Activated T-cell treated with anti-CD3 and anti-CD28 coated beads, Interleukin-2, amount 50 U/mL, for 72 hours (primary cell): ENCODE measurements at regions not wholly inside any gene's neighbourhood (a gene's known extent, or its start where the extent isn't known, plus 50 kb on each side); places are given as distances from the start of the nearest gene placed in this dataset.

ENCODE experiments used
- ATAC-seq, 2 donors: fragments of 150-1000 bp; cut with Tn5 transposase; replicated peaks in 1 of 2; 2 replicates each; pipeline ENCODE4 v1.10.0; 2021; ENCODE audit warnings: moderate library complexity in 2 of 2, mild to moderate bottlenecking in 1 of 2
- DNase-seq, 2 donors: peaks; one replicate each; pipeline ENCODE4 v3.0.0; 2021 to 2022; ENCODE audit warnings: mixed read lengths in 1 of 2
- H3K27ac Mint-ChIP-seq: one replicate; pipeline ENCODE4 v1.8.0; 2022; ENCODE audit warnings: mild to moderate bottlenecking, moderate library complexity, mixed read lengths
- H3K27me3 Mint-ChIP-seq: one replicate; pipeline ENCODE4 v1.8.0; 2022; ENCODE audit warnings: low read depth, mixed read lengths
- H3K36me3 Mint-ChIP-seq, 2 donors: one replicate each; pipeline ENCODE4 v1.8.0; 2022; ENCODE audit warnings: mixed read lengths in 2 of 2, mild to moderate bottlenecking in 1 of 2; ENCODE audit not compliant: insufficient read depth in 2 of 2
- H3K4me1 Mint-ChIP-seq: one replicate; pipeline ENCODE4 v1.8.0; 2022; ENCODE audit warnings: low read depth, mixed read lengths
- H3K4me3 Mint-ChIP-seq, 2 donors: one replicate each; pipeline ENCODE4 v1.8.0; 2022; ENCODE audit warnings: mild to moderate bottlenecking in 2 of 2, mixed read lengths in 2 of 2, moderate library complexity in 2 of 2
- H3K9me3 Mint-ChIP-seq, 2 donors: one replicate each; pipeline ENCODE4 v1.8.0; 2022; ENCODE audit warnings: mixed read lengths in 2 of 2

GRCh38 chr1:94619731-94620130, 78.2 kb upstream of the F3 start:
- no peaks in the 10 kb centered on the region for H3K4me1 Mint-ChIP-seq
- DNase-seq: no peak

DNA sequence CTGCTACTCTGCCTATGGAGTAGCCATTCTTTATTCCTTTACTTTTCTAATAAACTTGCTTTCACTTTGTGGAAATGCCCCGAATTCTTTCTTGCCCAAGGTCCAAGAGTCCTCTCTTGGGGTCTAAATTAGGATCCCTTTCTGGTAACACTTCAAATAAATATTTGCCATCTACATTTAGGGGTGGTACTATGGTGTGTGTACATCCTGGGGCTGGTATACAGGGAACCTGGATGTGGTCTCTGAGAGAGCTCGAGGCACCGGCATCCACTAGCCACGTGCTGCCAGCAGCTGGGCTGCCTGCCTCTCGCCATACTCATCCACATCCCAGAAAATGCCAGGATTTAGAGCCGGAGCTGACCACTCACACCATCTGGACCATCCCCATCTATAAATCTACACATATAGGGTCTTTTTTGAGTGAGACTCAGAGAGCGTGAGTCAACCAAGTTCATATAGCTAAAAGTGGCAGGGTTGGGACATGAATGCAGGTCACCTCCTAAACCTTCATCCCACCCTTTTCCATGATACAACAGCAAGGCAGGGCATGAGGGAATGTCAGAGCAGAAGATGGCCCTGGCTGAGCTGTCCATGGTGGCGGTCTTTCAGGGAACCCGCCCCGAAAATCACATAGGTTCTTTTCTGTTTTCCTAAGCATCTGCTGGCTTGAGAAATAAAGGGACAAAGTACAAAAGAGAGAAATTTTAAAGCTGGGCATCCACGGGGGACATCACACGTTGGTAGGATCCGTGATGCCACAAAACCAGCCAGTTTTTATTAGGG, 76.6 kb upstream of the F3 start:
- Mint-ChIP-seq H3K4me3 (no peak overlapping the region), H3K4me1 (no peaks in the 10 kb centered on the region)

More at GRCh38 chr1:94619731-94620130, 78.2 kb upstream of the F3 start:
- Mint-ChIP-seq H3K9me3 (peaks cover 0 to 7% of the 10 kb centered on the region in 2 donors), H3K27me3 (peaks cover 15% of the 10 kb centered on the region), H3K36me3 (no peaks in the 10 kb centered on the region), H3K4me3 (no peak overlapping the region), H3K27ac (no peak overlapping the region)
- no peak for ATAC-seq

GRCh38 chr1:94617134-94617805, 75.7 kb upstream of the F3 start:
- Mint-ChIP-seq H3K4me3 (no peak overlapping the region), H3K9me3 (peaks cover 0 to 7% of the 10 kb centered on the region in 2 donors)

More for the DNA sequence above, 76.6 kb upstream of the F3 start:
- Mint-ChIP-seq H3K27me3 (peaks cover 18% of the 10 kb centered on the region), H3K27ac (no peak overlapping the region), H3K9me3 (peaks cover 0 to 7% of the 10 kb centered on the region in 2 donors), H3K36me3 (no peaks in the 10 kb centered on the region)
- DNase-seq: no peak
- no peak for ATAC-seq

DNA sequence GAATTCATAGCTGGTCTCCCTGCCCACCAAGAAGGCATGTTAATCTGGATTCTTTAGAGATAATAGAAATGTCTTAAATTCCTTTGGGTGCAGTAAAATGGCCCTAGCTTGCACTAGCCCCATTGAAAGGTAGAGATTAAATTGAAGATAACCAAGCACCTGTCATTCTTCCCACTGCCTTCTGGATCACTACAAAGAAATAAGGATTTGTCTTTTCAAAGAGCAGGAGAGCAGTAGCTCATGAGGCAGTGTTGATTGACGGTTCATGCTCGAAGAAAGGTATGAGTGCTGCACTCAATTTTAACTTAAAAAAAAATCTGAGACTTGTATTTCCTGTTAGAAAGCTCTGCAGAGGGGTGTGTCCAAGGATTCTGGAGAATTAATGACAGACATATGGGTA, 74.9 kb upstream of the F3 start:
- no peak for DNase-seq
- Mint-ChIP-seq H3K4me1 (peaks cover 5% of the 10 kb centered on the region), H3K36me3 (no peaks in the 10 kb centered on the region), H3K4me3 (no peak overlapping the region), H3K9me3 (peaks cover 0 to 7% of the 10 kb centered on the region in 2 donors), H3K27me3 (peaks cover 24% of the 10 kb centered on the region), H3K27ac (no peak overlapping the region)
- no peak for ATAC-seq

More at GRCh38 chr1:94617134-94617805, 75.7 kb upstream of the F3 start:
- peaks cover 5% of the 10 kb centered on the region for H3K4me1 Mint-ChIP-seq
- H3K27ac Mint-ChIP-seq: no peak overlapping the region
- H3K36me3 Mint-ChIP-seq: no peaks in the 10 kb centered on the region
- peaks cover 24% of the 10 kb centered on the region for H3K27me3 Mint-ChIP-seq
- ATAC-seq (no peak), DNase-seq (no peak)

DNA sequence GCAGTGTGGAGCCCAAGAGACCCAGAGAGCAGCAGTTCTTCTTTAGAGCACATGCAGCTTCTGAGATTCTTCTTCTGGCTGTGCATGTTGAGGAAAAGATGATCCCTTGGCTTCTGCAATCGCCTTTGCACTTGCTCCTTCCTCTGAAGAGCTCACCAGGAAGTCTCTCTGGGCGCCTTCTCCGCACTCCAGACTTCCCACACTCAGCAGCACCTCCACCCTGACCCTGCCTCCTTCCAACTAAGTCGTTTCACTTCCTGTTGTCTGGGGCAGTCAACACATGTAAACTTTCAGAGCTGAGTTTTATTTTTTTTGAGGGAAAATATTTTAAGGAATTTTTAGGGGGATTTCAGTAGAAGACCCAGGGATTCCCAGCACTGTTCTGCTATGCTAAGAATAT, 73.4 kb upstream of the F3 start:
- no peak for DNase-seq
- Mint-ChIP-seq H3K27me3 (peaks cover 24% of the 10 kb centered on the region), H3K36me3 (no peaks in the 10 kb centered on the region), H3K4me3 (no peak overlapping the region), H3K9me3 (peaks cover 0 to 7% of the 10 kb centered on the region in 2 donors), H3K4me1 (peaks cover 5% of the 10 kb centered on the region), H3K27ac (no peak overlapping the region)
- no peak for ATAC-seq

GRCh38 chr1:94614168-94614815, 72.7 kb upstream of the F3 start:
- Mint-ChIP-seq H3K4me1 (peaks cover 5% of the 10 kb centered on the region), H3K27ac (no peak overlapping the region), H3K27me3 (peaks cover 24% of the 10 kb centered on the region), H3K4me3 (no peak overlapping the region), H3K36me3 (no peaks in the 10 kb centered on the region), H3K9me3 (peaks cover 0 to 7% of the 10 kb centered on the region in 2 donors)
- ATAC-seq (no peak), DNase-seq (no peak)

DNA sequence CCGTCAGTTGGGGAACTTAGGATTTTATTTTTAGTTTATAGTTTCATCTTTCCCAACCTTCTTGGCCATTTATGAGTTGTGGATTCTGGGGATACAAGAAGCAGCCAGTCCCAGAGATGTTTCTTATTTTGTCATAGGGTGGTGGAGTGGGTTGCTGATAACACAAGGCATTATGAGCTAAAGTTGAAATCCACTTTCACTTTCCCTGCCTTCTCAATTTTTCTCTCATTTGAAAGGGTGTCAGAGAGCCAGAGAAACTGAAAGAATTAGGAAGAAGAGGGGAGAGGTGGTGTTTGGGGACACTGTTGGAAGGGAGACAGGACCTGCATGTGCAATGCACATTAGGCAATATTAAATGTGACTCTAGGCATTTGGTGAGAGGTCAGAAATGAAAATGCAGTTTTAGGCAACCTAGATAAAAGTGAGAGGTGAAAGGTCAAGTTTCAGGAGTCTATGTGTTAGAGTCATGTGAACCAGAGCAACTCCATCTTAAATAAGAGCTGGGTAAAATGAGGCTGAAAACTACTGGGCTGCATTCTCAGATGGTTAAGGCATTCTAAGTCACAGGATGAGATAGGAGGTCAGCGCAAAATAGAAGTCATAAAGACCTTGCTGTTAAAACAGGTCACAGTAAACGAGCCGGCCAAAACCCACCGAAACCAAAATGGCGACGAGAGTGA, 71.1 kb upstream of the F3 start:
- Mint-ChIP-seq H3K27me3 (peaks cover 24% of the 10 kb centered on the region), H3K4me3 (no peak overlapping the region), H3K9me3 (no peaks in the 10 kb centered on the region), H3K4me1 (peaks cover 5% of the 10 kb centered on the region), H3K27ac (no peak overlapping the region), H3K36me3 (no peaks in the 10 kb centered on the region)
- ATAC-seq (no peak), DNase-seq (no peak)

GRCh38 chr1:94611681-94612475, 70.3 kb upstream of the F3 start:
- no peaks in the 10 kb centered on the region for H3K9me3 Mint-ChIP-seq
- no peaks in the 10 kb centered on the region for H3K36me3 Mint-ChIP-seq
- ATAC-seq: no peak
- no peak overlapping the region for H3K4me3 Mint-ChIP-seq
- peaks cover 24% of the 10 kb centered on the region for H3K27me3 Mint-ChIP-seq
- DNase-seq: no peak
- H3K4me1 Mint-ChIP-seq: peaks cover 5% of the 10 kb centered on the region
- H3K27ac Mint-ChIP-seq: no peak overlapping the region

- DNase-seq (no peak), ATAC-seq (no peak)
- H3K4me1 Mint-ChIP-seq: peaks cover 5% of the 10 kb centered on the region
- H3K9me3 Mint-ChIP-seq: no peaks in the 10 kb centered on the region
- H3K36me3 Mint-ChIP-seq: no peaks in the 10 kb centered on the region
- H3K27ac Mint-ChIP-seq: no peak overlapping the region
- peaks cover 8% of the 10 kb centered on the region for H3K27me3 Mint-ChIP-seq
- H3K4me3 Mint-ChIP-seq: no peak overlapping the region
Measured at GRCh38 chr1:94609619-94610018, 68.1 kb upstream of the F3 start.

- ATAC-seq (no peak), DNase-seq (no peak)
- Mint-ChIP-seq H3K4me3 (no peak overlapping the region), H3K36me3 (no peaks in the 10 kb centered on the region), H3K4me1 (peaks cover 5% of the 10 kb centered on the region), H3K9me3 (no peaks in the 10 kb centered on the region), H3K27ac (no peak overlapping the region), H3K27me3 (peaks cover 8% of the 10 kb centered on the region)
Measured at GRCh38 chr1:94608852-94609530, 67.4 kb upstream of the F3 start.

GRCh38 chr1:94608142-94608851, 66.7 kb upstream of the F3 start:
- Mint-ChIP-seq H3K4me1 (peaks cover 5% of the 10 kb centered on the region), H3K27me3 (peaks cover 15% of the 10 kb centered on the region), H3K9me3 (no peaks in the 10 kb centered on the region), H3K27ac (no peak overlapping the region), H3K4me3 (no peak overlapping the region), H3K36me3 (no peaks in the 10 kb centered on the region)
- DNase-seq (no peak), ATAC-seq (no peak)
